Activated T-cell treated with anti-CD3 and anti-CD28 coated beads, Interleukin-2, amount 50 U/mL, for 1 hour (primary cell): ENCODE measurements at regions not wholly inside any gene's neighbourhood (a gene's known extent, or its start where the extent isn't known, plus 50 kb on each side); places are given as distances from the start of the nearest gene placed in this dataset.
A peak's percentile ranks its signal among the peaks of the same experiment; 100 is the strongest.
"Not testable (repeated sequence)": the region's sequence is repeated elsewhere in the genome, so short reads cannot be mapped to it uniquely, and the experiment has no call there.

ENCODE experiments used
- DNase-seq: peaks from one replicate; pipeline ENCODE4 v3.0.0-alpha.2; 2020

DNA sequence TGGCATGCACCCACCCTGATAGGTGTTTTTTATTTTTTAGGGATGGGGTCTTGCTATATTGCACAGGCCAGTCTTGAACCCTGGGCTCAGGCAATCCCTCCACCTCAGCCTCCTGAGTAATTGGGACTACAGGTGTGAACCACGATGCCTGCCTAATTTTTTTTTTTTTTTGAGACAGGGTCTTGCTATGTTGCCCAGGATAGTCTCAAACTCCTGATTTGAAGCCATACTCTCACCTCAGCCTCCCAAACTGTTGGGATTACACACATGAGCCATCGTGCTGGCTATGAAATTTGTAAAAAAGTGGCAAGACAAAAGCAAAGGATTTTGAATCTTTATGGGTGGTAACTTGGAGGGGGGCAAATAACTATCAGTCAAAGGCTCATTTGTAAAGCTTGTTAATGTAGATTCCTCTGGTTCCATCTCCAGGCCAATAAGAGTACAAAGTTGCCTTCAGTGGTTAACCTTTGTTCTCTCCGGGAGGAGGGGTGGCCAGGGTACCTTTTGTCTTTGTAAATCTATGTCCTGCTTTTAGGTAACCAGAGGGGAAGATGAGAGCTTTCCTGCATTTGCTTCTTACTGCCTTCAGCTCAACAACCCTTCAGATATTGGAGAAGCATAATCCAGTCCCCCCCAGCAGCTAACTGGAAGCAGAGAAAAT lies 372.0 kb upstream of the JARID2 start:
- DNase-seq = no peak

DNA sequence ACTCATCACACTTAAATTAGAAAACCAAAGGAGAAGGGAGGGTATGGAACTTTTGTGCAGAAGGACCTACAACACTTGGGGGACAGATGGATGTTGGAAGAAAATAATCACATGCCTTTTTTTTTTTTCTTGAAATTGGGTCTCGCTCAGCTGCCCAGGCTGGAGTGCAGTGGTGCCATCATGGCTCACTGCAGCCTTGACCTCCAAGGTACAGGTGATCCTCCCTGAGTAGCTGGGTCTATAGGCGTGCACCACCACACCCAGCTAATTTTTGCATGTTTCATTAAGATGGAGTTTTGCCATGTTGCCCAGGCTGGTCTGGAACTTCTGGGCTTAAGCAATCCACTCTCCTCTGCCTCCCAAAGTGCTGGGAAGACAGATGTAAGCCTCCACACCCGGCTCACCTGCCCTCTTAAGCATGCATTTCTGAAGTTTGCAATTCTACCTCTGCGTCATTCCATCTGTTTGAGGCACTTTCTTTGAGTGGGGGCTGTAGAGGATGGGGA lies 370.8 kb upstream of the JARID2 start:
- DNase-seq = no peak

DNA sequence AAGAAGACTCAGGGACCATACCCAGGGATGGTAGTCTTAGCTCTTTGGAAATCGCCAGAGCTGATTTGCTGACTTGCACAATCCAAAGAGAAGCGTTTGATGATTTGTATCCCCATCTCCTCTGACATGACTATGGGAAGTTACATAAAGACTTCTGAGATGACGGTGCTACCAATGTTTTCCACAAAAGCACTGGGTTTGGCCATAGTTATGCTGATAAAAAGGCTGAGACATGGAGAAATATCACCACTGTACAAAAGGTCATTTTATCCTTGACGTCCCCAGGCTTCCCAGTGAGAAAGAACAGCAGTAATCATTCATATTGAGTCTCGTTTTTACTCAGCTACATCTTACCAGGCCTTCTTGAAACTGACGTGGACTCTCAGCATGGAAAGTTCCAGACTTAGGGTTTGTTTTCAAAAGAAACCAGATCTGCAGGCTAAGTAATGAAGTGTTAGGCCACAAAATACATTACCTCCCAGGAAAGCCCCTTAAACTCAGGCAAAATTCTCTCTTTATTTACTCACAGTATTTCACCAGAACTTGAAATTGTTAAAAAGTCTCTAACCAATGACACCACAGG lies 370.3 kb upstream of the JARID2 start:
- no peak for DNase-seq

DNA sequence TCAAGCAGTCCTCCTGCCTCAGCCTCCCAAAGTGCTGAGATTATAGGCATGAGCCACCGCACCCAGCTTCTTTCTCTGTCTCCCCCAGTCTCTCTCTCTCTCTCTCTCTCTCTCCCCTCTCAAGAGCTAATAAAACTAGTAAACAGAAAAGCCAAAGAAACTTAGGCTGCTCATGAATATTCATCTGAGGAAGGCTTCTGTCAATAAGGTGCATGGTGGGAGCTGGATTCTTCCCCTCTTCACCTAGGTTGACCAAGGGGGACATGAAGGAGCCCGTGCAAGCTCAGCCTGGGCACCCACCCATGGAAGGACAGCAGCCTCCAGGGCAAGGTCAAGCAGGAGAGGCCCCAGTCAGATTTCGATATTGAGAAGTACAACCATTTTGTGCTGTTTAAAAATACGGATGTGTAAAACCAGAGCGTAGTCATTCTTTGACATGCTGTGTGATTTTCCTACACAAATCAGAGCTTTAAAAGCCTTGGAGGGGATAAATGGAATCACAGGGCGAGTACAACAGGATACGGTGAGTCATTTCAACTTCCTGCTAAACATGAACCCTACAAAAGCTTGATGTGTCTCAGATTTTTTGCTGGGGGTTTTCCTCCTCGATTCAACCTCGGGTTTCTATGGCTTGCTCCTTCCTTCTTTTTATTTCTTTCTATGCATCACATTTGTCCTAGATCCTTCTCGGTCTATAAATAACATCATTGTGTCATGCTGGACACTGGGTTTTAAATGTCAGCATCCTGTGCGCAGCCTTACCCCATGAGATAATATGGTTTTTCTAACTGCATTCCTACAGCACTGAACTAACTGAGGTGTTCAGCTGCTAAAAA lies 368.9 kb upstream of the JARID2 start:
- DNase-seq = peak; percentile 23

DNA sequence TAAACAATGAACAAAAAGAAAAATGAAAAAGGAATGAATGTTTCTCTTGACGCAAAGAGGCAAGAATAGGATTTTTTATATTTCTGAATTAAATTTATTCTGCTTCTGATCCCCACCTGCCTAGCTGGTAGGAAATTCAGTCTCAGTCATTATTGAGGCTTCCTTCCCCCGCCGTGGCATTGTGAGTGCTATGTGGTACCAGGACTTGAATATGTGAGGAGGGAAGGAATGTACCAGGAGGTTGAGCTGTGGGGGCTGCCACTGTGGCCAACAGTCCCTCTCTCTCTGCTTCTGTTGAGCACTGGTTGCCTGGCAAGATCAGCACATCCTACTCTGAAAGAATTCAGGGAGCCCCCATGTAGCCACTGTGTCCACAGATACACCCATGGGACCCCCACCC lies 368.1 kb upstream of the JARID2 start:
- no peak for DNase-seq

DNA sequence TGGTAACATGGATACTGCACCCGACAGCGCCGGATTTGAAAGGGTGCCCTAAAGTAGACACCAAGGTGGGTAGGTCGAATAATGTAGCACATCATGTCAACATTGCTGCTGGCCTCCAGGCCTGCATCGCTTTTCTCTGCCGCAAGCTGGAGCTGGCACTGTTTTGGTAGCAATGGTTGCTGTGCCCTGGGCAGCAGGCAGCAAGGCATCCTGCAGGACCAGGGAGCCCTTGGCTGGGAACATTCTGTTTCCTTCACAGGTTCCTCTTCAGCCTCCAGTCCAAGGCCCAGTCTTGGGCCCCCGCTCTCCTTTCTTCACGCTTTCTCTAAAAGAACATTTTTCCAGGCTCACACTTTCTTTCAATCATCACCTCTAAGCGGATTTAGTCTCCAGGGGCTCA lies 365.8 kb upstream of the JARID2 start:
- no peak for DNase-seq

DNA sequence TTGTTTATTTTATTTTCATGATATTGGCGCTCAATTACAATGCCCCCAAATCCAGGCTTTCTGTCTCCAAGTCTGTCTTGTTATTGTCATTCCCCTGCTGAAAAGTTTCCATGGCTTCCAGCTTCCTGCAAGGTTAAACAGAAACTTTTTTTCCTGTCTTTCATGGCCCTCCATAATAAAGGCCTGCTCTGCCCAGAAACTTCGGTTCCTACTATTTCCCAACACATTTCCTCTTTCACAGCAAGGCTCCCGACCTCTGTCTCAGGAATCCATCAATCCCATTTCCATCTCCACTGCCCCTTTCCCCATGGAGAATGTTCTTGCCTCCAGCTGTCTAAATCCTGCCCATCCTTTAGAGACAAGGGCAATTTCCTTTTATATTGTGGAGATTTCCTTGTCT lies 365.2 kb upstream of the JARID2 start:
- DNase-seq = no peak

DNA sequence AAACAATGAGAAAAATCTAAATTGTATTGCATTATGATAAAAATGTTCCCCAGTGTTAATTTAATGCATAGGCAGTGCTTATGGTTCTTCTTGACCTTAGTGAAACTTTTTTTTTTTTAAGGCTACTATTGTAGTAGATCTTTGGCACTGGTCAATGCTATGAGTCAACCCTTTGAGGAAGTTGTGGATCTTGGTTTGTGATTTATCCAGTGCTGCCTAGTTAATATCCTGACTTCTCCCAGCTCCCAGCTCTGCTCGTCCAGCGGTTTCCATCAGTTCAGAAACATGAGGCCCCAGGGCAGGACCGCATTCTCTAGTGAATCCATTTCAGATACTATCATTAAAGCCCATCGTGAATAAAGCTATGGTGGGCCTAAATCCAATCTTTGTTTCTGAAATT lies 364.5 kb upstream of the JARID2 start:
- no peak for DNase-seq

DNA sequence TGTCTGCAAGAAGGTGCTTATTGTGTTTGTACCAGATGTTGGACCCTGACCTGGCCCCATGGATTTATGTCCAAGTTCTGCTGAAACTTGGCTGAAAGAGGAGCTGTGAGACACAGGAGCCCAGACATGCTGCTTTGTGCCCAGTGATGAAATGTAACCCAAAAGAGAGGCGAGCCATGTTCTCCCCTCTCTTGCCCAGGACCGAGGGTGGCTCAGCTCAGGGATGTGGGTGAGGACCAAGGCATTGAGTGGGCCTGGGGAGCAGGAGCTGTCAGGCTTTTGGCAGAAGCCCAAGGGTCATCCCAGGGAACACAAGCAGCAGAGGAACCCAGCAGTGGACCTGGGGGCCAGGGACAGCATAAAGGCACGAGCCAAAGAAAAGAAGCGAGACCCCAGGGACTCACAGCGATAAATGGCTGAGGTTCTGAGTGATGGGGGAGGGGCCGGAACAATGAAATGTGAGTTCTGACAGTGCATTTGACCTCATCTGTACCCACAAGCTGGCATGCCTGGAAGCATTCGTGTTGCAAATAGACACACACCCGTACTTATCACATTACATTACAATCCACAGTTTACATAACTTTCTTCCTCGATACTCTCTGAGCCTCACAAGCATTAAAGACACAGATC lies 363.4 kb upstream of the JARID2 start:
- DNase-seq = no peak

DNA sequence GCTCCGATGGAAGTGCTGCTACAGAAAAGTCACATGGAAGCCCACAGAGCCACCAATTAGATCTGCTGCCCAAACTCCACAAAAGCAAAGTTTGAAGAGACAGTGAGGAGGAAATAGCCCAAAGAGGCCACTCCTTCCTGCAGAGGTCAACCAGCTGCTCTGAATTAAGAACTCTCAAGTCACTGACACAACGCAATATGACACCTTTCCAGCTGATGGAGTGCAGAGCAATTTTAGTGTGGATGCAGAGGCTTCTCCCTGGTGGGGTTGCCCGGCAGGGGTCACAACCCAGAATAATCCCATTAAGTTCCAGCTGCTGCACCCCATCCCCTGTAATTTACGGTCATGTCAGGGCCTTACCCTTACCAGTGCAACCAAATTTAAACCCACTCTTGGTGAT lies 361.9 kb upstream of the JARID2 start:
- DNase-seq = no peak

DNA sequence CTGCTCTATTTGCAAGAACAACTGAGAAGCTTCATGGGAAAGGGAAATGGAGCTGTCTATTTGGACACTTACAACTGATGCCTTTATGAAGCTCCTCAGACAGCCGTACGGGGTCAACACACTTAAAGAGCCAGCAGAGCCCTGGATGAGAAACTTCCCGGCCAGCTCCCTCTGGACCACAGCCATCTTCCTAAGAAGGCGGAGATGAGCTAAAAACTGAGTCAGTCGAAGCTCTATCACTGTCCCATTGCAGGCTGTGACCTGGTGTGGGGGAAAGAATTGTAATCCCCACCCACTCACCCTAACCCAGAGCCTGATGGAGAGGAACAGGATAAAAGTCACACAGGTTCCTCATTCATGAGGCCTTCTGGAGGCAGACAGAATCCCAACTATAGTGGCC lies 360.4 kb upstream of the JARID2 start:
- DNase-seq = no peak

DNA sequence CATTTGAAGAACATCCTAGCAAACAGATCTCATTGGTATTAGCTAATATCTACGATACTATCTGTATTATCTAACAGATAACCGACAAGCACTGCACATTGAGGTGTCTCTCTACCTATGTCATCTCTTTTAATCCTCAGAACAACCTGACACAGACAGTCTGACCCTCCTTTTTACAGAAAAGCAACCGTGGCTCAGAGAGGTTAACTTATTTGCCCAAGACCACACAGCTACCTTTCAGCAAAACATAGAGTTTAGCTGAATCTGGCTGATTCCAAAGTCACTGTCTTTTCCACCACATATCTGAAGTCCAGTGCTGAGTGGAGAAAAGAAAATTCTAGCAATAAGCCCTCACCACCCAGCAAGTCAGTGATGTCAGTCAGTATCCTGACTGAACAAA lies 358.7 kb upstream of the JARID2 start:
- DNase-seq = no peak

DNA sequence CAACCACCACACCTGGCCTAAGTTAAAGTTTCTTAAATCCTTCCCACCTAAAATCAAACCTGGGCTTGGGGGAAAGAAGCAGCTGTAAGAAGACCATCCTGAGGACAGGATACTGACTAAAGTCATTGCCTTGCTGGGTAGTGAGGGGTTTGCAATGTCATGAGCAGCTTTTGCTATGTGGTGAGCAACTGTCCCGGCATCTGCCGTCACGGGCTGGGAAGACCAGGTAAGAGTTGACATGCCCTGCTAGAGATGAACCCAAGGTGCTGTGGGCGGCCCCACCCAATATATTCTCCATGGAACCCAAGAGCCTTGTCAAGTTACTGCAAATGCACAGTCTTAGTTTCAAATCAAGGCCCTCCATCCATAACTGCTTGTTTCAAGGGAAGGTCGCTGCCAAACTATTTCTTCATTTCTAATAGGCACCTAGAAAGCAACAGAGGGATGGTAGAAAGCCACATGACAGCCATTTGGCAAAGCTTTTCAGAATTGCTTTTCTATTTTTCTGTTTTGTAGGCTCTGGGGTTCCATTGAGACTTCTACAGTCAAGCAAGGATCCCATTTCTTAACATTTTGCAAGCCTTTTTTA lies 357.8 kb upstream of the JARID2 start:
- no peak for DNase-seq

DNA sequence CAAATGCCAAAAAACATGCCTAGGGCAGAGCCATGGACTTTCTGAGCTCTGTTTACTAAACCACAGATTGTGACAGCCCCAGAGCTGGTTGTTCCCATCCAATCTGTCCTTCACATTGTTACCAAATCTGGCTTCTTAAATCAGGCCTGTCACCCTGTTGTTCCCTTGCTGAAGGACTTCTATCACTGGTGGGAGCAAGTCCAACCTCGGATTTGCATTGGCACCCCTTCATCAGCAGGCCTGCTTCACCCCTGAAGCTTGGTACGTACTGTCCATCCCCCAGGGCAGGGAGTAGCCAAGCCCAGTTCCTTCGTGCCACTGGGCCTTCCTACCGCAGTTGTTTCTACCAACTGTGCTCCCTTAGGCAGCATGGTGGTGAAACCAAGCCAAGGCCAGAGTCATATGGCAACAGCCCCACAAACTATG lies 357.3 kb upstream of the JARID2 start:
- no peak for DNase-seq

DNA sequence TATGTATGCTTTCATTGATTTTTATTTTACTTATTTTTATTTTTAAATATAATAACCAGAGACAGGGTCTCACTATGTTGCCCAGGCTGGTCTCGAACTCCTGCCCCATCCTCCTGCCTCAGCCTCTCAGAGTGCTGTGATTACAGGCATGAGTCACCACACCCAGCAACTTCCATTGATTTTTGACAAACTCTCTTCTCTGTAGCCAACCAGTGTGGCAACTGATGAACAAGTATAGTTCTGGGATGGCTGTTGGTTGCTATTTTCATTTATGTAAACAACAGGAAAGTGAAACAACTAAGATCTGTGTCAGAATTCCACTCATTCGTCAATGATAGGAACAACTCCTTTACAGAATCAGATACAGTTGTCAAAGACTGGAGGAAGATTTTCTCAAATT lies 356.7 kb upstream of the JARID2 start:
- no peak for DNase-seq

DNA sequence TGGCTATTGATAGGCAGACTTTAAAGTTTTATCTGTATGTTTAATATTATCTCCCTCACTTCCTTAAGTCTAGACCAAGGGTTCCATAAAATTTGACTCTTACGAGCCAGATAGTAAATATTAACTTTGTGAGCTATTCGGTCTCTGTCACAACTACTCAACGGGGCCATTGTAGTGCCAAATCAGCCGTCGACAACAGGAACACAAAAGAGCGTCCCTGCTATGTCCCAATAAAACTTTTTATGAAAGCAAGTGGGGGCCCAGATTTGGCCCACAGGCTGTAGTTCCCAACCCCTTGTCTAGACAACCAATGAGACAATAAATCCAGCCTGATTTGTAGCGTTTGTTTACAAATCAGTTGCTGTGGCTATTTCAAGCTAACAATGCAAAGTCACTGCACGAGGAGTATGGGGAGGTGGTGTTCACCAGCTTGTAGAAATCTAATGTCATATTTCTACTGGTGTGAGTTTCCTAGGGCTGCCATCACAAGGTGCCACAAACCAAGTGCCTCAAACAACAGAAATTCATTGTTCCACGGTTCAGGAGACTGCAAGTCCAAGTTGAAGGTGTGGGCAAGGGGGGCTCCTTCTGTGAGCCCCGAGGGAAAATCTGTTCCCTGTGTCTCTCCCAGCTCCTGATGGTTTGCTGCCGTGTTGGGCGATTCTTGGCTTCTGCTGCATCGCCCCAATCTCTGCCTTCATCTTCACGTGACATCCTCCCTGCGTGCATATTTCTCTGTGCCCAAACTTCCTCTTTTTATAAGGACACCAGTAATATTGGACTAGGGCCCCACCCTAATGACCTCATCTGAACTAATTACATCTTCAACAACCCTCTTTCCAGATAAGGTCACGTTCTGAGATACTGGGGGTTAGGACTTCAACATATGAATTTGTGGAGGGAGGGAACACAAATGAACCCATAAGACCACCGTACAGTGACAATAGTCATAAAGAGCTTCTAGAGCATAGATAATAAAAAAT lies 356.0 kb upstream of the JARID2 start:
- no peak for DNase-seq

DNA sequence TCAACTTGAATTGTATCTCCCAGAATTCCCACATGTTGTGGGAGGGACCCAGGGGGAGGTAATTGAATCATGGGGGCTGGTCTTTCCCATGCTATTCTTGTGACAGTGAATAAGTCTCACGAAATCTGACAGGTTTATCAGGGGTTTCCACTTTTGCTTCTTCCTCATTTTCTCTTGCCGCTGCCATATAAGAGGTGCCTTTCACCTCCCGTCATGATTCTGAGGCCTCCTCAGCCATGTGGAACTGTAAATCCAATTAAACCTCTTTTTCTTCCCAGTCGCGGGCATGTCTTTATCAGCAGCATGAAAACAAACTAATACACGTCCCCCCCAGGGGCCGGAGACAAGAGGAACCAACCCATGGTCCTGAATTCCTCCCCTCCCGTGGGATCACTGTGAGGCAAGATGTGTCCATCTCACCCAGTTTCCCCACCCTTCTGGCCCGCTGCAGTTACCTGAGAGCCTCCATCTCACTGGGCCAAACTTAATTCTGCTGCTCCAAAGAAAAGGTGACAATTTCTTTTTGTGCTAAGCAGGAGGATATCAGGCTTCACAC lies 354.0 kb upstream of the JARID2 start:
- DNase-seq = not testable (repeated sequence)

DNA sequence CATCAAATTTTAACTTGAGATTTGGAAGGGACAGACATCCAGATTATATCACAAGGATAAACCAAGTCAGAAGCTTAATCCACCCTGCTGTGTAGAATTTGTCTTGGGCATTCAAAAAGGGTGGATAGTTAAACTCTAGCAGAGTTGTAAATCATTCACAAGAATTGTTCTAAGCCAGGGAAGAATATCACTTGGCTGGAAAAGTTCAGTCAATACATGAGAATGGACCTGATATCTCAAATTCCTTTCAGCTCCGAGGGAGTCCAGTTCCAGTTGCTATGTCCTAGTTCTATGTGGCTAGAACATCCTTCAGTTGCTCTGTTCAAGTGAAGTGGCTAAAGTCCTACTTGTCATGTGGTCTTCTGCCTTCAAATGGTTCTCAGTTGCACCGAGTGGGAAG lies 351.8 kb upstream of the JARID2 start:
- DNase-seq = no peak

DNA sequence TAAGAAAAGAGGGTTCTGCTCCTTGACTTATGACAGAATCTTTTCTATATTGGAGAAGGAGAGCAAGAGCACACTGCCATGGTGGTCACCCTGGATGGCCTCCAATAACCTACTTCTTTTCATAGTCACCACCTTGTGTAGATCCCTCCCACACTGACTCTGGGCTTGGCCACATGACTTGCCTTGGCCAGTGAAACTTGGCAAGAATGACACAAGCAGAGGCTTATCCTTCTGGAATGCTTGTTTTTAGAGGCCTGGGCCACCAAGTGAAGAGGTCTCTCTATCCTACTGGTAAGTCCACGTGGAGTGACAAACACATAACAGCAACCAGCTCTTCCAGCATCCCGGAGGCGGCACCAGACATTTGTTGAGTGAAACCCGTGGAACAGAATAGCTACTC lies 349.4 kb upstream of the JARID2 start:
- no peak for DNase-seq

DNA sequence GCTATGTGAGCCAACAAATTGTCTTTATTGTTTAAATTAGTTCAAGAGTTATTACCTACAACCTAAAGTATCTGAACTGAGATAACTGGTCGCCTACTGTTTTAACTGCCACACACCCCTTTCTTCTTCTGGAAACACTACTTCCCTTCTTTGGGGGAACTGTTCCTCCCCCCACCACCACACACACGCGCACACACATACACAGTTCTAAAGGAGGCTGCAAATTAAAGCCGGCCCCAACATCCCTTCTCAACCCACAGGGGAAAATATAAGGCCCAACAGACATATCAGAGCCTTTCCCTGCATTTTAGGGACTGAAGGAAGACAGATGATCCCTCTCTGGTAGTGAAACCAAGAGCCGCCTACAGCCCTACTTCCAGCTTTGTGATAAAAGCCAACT lies 348.0 kb upstream of the JARID2 start:
- no peak for DNase-seq

DNA sequence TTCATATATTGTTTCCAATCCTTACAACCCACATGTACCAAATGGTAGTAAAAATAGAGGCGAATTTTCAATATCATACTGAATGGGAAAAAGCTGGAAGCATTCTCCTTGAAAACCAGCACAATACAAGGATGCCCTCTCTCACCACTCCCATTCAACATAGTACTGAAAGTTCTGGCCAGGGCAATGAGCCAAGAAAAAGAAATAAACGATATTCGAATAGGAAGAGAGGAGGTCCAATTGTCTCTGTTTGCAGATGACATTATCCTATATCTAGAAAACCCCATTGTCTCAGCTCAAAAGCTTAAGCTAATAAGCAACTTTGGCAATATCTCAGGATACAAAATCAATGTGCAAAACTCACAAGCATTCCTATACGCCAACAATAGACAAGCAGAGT lies 346.4 kb upstream of the JARID2 start:
- DNase-seq = not testable (repeated sequence)

DNA sequence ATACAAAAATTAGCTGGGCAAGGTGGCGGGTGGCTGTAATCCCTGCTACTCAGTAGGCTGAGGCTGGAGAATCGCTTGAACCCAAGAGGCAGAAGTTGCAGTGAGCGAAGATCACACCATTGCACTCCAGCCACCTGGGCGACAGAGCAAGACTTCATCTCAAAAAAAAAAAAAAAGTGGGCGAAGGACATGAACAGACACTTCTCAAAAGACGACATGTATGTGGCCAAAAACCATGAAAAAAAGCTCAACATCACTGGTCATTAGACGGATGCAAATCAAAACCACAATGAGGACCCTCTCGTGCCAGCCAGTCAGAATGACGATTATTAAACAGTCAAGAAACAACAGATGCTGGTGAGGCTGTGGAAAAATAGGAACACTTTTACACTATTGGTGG lies 344.9 kb upstream of the JARID2 start:
- no peak for DNase-seq
